Endothelial cell (in vitro differentiated cells): ENCODE measurements at regions not wholly inside any gene's neighbourhood (a gene's known extent, or its start where the extent isn't known, plus 50 kb on each side); places are given as distances from the start of the nearest gene placed in this dataset.

Experiments
- DNase-seq: peaks from one replicate; pipeline ENCODE4 v3.0.0; 2021; ENCODE audit warnings: low spot score
- H3K27ac Mint-ChIP-seq: one replicate; pipeline ENCODE4 v1.8.0; 2021; ENCODE audit warnings: mixed read lengths, inconsistent platforms; ENCODE audit not compliant: unreplicated experiment
- H3K27me3 Mint-ChIP-seq: one replicate; pipeline ENCODE4 v1.8.0; 2021; ENCODE audit warnings: mild to moderate bottlenecking, moderate library complexity, mixed read lengths, inconsistent platforms; ENCODE audit not compliant: unreplicated experiment
- H3K36me3 Mint-ChIP-seq: one replicate; pipeline ENCODE4 v1.8.0; 2021; ENCODE audit warnings: mild to moderate bottlenecking, low read depth, mixed read lengths, inconsistent platforms; ENCODE audit not compliant: unreplicated experiment
- H3K4me1 Mint-ChIP-seq: one replicate; pipeline ENCODE4 v1.8.0; 2021; ENCODE audit warnings: mild to moderate bottlenecking, mixed read lengths, inconsistent platforms; ENCODE audit not compliant: unreplicated experiment
- H3K4me3 Mint-ChIP-seq: one replicate; pipeline ENCODE4 v1.8.0; 2021; ENCODE audit warnings: mild to moderate bottlenecking, mixed read lengths, inconsistent platforms; ENCODE audit not compliant: unreplicated experiment
- H3K9me3 Mint-ChIP-seq: one replicate; pipeline ENCODE4 v1.8.0; 2021; ENCODE audit warnings: mixed read lengths, inconsistent platforms; ENCODE audit not compliant: unreplicated experiment
- TF ChIP-seq, protein P1 (sequence below): fragments of 200-600 bp; sonication (generic); IDR thresholded peaks from one replicate; pipeline ENCODE4 v1.5.0; 2021; ENCODE audit warnings: antibody characterized with exemption; ENCODE audit not compliant: unreplicated experiment

DNA sequence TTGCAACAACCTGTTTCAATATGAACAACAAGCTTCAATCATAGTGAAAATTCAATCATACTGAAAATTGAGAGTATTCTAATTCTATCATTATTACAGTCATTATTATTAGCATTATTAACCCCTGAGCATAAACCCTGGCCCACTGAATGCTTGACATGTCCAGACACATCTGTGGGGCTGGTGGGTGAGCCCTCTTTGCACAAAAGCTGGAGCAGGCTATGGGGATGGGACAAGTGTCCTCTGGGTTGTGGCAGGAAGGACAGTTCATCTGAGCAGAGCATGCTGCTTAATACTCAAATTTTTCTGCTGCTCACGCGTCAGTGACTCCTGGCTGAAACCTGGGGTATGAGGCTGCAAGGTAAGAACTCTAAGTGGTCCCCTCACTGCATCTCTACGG is 451.1 kb upstream of the POU3F3 start:
- TF ChIP-seq, protein P1, sequence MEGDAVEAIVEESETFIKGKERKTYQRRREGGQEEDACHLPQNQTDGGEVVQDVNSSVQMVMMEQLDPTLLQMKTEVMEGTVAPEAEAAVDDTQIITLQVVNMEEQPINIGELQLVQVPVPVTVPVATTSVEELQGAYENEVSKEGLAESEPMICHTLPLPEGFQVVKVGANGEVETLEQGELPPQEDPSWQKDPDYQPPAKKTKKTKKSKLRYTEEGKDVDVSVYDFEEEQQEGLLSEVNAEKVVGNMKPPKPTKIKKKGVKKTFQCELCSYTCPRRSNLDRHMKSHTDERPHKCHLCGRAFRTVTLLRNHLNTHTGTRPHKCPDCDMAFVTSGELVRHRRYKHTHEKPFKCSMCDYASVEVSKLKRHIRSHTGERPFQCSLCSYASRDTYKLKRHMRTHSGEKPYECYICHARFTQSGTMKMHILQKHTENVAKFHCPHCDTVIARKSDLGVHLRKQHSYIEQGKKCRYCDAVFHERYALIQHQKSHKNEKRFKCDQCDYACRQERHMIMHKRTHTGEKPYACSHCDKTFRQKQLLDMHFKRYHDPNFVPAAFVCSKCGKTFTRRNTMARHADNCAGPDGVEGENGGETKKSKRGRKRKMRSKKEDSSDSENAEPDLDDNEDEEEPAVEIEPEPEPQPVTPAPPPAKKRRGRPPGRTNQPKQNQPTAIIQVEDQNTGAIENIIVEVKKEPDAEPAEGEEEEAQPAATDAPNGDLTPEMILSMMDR = no peak
- no peak overlapping the region for H3K4me3 Mint-ChIP-seq
- no peak overlapping the region for H3K27ac Mint-ChIP-seq
- H3K27me3 Mint-ChIP-seq = peaks cover 2% of the 10 kb centered on the region
- H3K9me3 Mint-ChIP-seq = no peaks in the 10 kb centered on the region
- no peaks in the 10 kb centered on the region for H3K4me1 Mint-ChIP-seq
- H3K36me3 Mint-ChIP-seq = no peaks in the 10 kb centered on the region
- no peak for DNase-seq

GRCh38 chr2:104404526-104404925 is 449.4 kb upstream of the POU3F3 start:
- no peaks in the 10 kb centered on the region for H3K9me3 Mint-ChIP-seq
- DNase-seq = no peak
- H3K27ac Mint-ChIP-seq = no peak overlapping the region
- TF ChIP-seq, protein P1 = no peak
- no peak overlapping the region for H3K4me3 Mint-ChIP-seq
- H3K36me3 Mint-ChIP-seq = no peaks in the 10 kb centered on the region
- H3K27me3 Mint-ChIP-seq = peaks cover 2% of the 10 kb centered on the region
- H3K4me1 Mint-ChIP-seq = peaks cover 7% of the 10 kb centered on the region

DNA sequence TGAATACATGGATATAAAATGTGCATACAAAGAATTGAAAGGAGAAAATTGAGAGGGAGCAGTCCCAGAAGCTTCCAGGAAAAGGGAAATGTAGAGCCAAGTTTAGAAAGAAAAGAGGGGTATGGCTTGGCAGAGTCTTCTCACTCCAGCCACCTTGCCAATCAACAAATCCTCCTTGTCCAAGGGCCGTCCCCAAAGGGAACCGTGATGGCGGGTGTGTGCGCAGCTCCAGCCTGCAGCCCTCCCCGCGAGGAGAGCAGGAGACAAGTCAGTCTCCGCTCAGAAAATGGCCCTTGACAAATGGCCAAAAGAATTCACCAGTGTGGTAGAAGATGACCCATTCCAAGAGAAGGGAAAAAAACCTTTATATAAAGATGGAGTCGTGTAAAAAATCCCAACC is 448.3 kb upstream of the POU3F3 start:
- peaks cover 2% of the 10 kb centered on the region for H3K27me3 Mint-ChIP-seq
- H3K4me1 Mint-ChIP-seq = peaks cover 7% of the 10 kb centered on the region
- H3K9me3 Mint-ChIP-seq = no peaks in the 10 kb centered on the region
- H3K36me3 Mint-ChIP-seq = no peaks in the 10 kb centered on the region
- no peak overlapping the region for H3K27ac Mint-ChIP-seq
- TF ChIP-seq, protein P1 = no peak
- DNase-seq = no peak
- no peak overlapping the region for H3K4me3 Mint-ChIP-seq

DNA sequence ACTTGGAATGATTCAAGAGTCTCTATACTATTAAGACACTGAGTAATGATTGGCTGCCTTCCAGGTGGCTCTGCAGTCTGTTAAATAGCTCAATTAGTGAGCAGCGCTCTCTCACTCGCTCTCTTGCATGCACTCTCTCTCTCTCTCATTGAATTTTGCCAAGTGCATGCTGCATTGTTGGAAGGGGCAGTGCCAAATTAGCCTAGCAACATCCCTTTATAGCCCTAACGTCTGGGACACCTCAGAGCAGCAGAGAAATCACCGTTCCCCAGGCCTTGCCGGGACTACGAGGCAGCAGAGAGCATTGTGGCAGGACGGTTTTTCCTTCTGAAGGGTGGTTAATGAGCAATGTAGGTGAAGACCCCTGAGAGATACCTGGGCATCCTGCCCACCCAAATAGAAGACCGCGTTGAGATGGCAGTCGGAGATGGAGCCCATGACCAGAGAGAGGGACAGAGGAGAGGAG is 447.6 kb upstream of the POU3F3 start:
- H3K27ac Mint-ChIP-seq = no peak overlapping the region
- no peaks in the 10 kb centered on the region for H3K36me3 Mint-ChIP-seq
- no peaks in the 10 kb centered on the region for H3K9me3 Mint-ChIP-seq
- H3K27me3 Mint-ChIP-seq = peaks cover 2% of the 10 kb centered on the region
- H3K4me3 Mint-ChIP-seq = no peak overlapping the region
- DNase-seq = no peak
- peaks cover 7% of the 10 kb centered on the region for H3K4me1 Mint-ChIP-seq
- TF ChIP-seq, protein P1 = no peak

- Mint-ChIP-seq H3K9me3 (no peaks in the 10 kb centered on the region), H3K36me3 (no peaks in the 10 kb centered on the region), H3K4me3 (no peak overlapping the region), H3K27me3 (peaks cover 2% of the 10 kb centered on the region), H3K27ac (no peak overlapping the region), H3K4me1 (peaks cover 7% of the 10 kb centered on the region)
- DNase-seq = no peak
- TF ChIP-seq, protein P1 = no peak
Observed at GRCh38 chr2:104407641-104408040, 446.3 kb upstream of the POU3F3 start.
